ENCODE measurements at regions not wholly inside any gene's neighbourhood (a gene's known extent, or its start where the extent isn't known, plus 50 kb on each side); places are given as distances from the start of the nearest gene placed in this dataset.

GRCh38 chr6:28743271-28743789, 180.5 kb downstream of the TRIM27 start:
- DNase-seq (ENCODE audit: low read depth), result no peak
- TF ChIP-seq, protein P1, sequence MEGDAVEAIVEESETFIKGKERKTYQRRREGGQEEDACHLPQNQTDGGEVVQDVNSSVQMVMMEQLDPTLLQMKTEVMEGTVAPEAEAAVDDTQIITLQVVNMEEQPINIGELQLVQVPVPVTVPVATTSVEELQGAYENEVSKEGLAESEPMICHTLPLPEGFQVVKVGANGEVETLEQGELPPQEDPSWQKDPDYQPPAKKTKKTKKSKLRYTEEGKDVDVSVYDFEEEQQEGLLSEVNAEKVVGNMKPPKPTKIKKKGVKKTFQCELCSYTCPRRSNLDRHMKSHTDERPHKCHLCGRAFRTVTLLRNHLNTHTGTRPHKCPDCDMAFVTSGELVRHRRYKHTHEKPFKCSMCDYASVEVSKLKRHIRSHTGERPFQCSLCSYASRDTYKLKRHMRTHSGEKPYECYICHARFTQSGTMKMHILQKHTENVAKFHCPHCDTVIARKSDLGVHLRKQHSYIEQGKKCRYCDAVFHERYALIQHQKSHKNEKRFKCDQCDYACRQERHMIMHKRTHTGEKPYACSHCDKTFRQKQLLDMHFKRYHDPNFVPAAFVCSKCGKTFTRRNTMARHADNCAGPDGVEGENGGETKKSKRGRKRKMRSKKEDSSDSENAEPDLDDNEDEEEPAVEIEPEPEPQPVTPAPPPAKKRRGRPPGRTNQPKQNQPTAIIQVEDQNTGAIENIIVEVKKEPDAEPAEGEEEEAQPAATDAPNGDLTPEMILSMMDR (IDR thresholded peaks at IDR 0.05; ENCODE audit: control insufficient read depth, extremely low read depth, insufficient read depth), result no peak
- peak overlapping the region; percentile 43 for H3K4me3 ChIP-seq (ENCODE audit: low read depth, low read length)

DNA sequence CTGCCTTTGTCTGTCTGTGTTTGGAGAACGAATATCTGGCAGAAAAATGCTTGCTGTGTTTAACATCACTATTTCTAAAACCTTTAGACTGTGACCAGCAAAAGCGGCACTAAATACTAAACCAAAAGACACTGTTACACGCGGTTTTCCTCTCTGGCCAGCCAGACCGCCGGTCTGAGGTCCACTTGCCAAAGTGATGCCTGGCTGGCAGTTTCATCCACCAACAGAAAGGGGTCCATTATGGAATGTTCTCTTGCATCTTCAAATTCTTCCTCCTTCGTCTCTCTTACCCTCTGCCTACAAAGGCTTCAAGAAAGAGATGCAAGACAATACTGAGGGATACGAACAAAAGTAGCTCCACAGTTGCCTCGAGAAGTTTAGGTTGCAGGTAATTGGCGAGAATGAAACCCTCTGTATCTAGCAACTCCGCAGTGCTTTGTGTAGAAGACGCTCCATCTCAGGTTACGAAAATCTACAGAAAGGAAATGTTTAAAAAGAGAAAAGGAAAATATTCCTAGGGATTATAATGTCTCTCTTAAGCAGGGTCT, 176.6 kb downstream of the TRIM27 start:
- TF ChIP-seq, protein P1 (IDR thresholded peaks at IDR 0.05; ENCODE audit: control insufficient read depth, extremely low read depth, insufficient read depth), result no peak
- DNase-seq (ENCODE audit: low read depth), result no peak
- peak overlapping the region; percentile 52 for H3K4me3 ChIP-seq (ENCODE audit: low read depth, low read length)

GRCh38 chr6:28747631-28748157, 176.1 kb downstream of the TRIM27 start:
- H3K4me3 ChIP-seq (ENCODE audit: low read depth, low read length), result peak overlapping the region; percentile 52
- peak; percentile 86 for DNase-seq (ENCODE audit: low read depth)
- TF ChIP-seq, protein P1 (IDR thresholded peaks at IDR 0.05; ENCODE audit: control insufficient read depth, extremely low read depth, insufficient read depth), result no peak

GRCh38 chr6:28748192-28748591, 175.6 kb downstream of the TRIM27 start:
- peak overlapping the region; percentile 52 for H3K4me3 ChIP-seq (ENCODE audit: low read depth, low read length)
- TF ChIP-seq, protein P1 (IDR thresholded peaks at IDR 0.05; ENCODE audit: control insufficient read depth, extremely low read depth, insufficient read depth), result no peak
- no peak for DNase-seq (ENCODE audit: low read depth)

DNA sequence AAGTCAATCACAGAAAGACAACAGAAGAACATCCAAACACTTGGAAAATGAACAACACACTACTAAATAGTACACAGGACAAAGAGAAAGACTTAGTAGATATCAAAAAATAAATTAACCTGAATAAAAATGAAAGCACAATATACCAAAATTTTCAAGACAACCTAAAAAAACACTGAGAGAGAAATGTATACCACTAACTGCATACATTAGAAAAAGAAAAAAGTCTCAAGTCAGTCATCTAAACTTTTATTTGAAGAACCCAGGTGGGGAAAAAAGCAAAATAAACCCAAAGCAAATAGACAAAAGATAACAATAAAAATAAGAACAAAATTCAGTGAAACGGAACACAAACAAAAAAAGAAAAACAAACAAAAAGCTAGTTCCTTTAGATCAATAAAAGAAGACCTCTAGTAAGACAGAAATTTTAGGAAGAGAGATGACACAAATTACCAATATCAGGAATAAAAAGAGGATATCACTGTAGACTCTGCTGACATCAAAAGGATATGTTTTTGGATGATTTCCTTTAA, 172.8 kb downstream of the TRIM27 start:
- H3K4me3 ChIP-seq (ENCODE audit: low read depth, low read length), result no peak overlapping the region
- TF ChIP-seq, protein P1 (IDR thresholded peaks at IDR 0.05; ENCODE audit: control insufficient read depth, extremely low read depth, insufficient read depth), result no peak
- no peak for DNase-seq (ENCODE audit: low read depth)

DNA sequence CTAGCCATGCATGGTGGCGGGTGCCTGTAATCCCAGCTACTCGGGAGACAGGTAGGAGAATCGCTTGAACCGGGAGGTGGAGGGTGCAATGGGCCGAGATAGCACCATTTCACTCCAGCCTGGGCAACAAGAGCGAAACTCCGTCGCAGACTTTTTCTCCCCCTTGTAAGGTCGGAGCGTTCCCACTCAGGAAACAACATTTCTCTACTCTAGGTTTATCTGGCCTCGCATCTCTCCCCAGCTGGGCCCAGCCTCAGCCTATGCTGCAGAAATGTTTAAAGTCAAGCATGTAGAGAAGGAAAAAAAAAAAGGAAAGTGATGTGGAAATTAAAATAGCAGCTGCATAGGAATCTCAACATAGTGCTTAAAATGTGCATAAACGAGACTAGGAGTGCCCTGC, 172.3 kb downstream of the TRIM27 start:
- H3K4me3 ChIP-seq (ENCODE audit: low read depth, low read length), result no peak overlapping the region
- DNase-seq (ENCODE audit: low read depth), result no peak
- TF ChIP-seq, protein P1 (IDR thresholded peaks at IDR 0.05; ENCODE audit: control insufficient read depth, extremely low read depth, insufficient read depth), result no peak
